ENCODE measurements at regions not wholly inside any gene's neighbourhood (a gene's known extent, or its start where the extent isn't known, plus 50 kb on each side); places are given as distances from the start of the nearest gene placed in this dataset.

- no peaks in the 10 kb centered on the region for H3K36me3 ChIP-seq (ENCODE audit: low read length)
- no peaks in the 10 kb centered on the region for H3F3A ChIP-seq (ENCODE audit: insufficient read depth)
- H3K4me3 ChIP-seq (ENCODE audit: insufficient read depth, low read length, poor library complexity, severe bottlenecking) = no peak overlapping the region
- no peaks in the 10 kb centered on the region for H3K9me2 ChIP-seq (replicated peaks; ENCODE audit: insufficient read depth, low read length)
- no peaks in the 10 kb centered on the region for H4K20me1 ChIP-seq (ENCODE audit: low read depth, low read length)
- no peak overlapping the region for H3K9ac ChIP-seq (ENCODE audit: low read length)
- no peak overlapping the region for H3K27ac ChIP-seq (ENCODE audit: low read depth, low read length)
- H3K4me2 ChIP-seq (ENCODE audit: low read depth, low read length, poor library complexity, severe bottlenecking) = no peak overlapping the region
- H3K27me3 ChIP-seq (ENCODE audit: low read length) = no peaks in the 10 kb centered on the region
- no peak overlapping the region for H2AFZ ChIP-seq (ENCODE audit: low read depth, low read length, severe bottlenecking)
- TF ChIP-seq CTCF (IDR thresholded peaks at IDR 0.05; ENCODE audit: insufficient read depth, low read length, poor library complexity, severe bottlenecking) (no peak), EZH2phosphoT487 (conservative IDR thresholded peaks at IDR 0.05; ENCODE audit: low read length) (no peak)
- no peaks in the 10 kb centered on the region for H3K9me3 ChIP-seq (ENCODE audit: insufficient read depth, low read length)
- no peaks in the 10 kb centered on the region for H3K79me2 ChIP-seq (ENCODE audit: insufficient read depth, low read length)
These were observed 79.8 kb upstream of the SCAF8 start for GRCh38 chr6:154653385-154653784.

- Histone ChIP-seq H3K9me2 (replicated peaks; ENCODE audit: insufficient read depth, low read length) (no peaks in the 10 kb centered on the region), H3K36me3 (ENCODE audit: low read length) (no peaks in the 10 kb centered on the region), H3K4me3 (ENCODE audit: insufficient read depth, low read length, poor library complexity, severe bottlenecking) (no peak overlapping the region), H3K79me2 (ENCODE audit: insufficient read depth, low read length) (no peaks in the 10 kb centered on the region), H4K20me1 (ENCODE audit: low read depth, low read length) (no peaks in the 10 kb centered on the region), H3K9ac (ENCODE audit: low read length) (no peak overlapping the region), H3F3A (ENCODE audit: insufficient read depth) (no peaks in the 10 kb centered on the region), H3K27ac (ENCODE audit: low read depth, low read length) (no peak overlapping the region), H3K9me3 (ENCODE audit: insufficient read depth, low read length) (no peaks in the 10 kb centered on the region), H2AFZ (ENCODE audit: low read depth, low read length, severe bottlenecking) (no peak overlapping the region), H3K4me2 (ENCODE audit: low read depth, low read length, poor library complexity, severe bottlenecking) (no peak overlapping the region), H3K27me3 (ENCODE audit: low read length) (no peaks in the 10 kb centered on the region)
- TF ChIP-seq EZH2phosphoT487 (conservative IDR thresholded peaks at IDR 0.05; ENCODE audit: low read length) = no peak
- TF ChIP-seq CTCF (IDR thresholded peaks at IDR 0.05; ENCODE audit: insufficient read depth, low read length, poor library complexity, severe bottlenecking) = no peak
These were observed 79.4 kb upstream of the SCAF8 start for GRCh38 chr6:154653853-154654252.

- Histone ChIP-seq H3F3A (ENCODE audit: insufficient read depth) (no peaks in the 10 kb centered on the region), H3K27ac (ENCODE audit: low read depth, low read length) (no peak overlapping the region), H2AFZ (ENCODE audit: low read depth, low read length, severe bottlenecking) (no peak overlapping the region), H3K4me2 (ENCODE audit: low read depth, low read length, poor library complexity, severe bottlenecking) (no peak overlapping the region), H3K9me2 (replicated peaks; ENCODE audit: insufficient read depth, low read length) (no peaks in the 10 kb centered on the region), H3K4me3 (ENCODE audit: insufficient read depth, low read length, poor library complexity, severe bottlenecking) (no peak overlapping the region), H3K36me3 (ENCODE audit: low read length) (no peaks in the 10 kb centered on the region), H3K79me2 (ENCODE audit: insufficient read depth, low read length) (no peaks in the 10 kb centered on the region), H4K20me1 (ENCODE audit: low read depth, low read length) (no peaks in the 10 kb centered on the region), H3K9ac (ENCODE audit: low read length) (no peak overlapping the region), H3K27me3 (ENCODE audit: low read length) (no peaks in the 10 kb centered on the region), H3K9me3 (ENCODE audit: insufficient read depth, low read length) (no peaks in the 10 kb centered on the region)
- TF ChIP-seq CTCF (IDR thresholded peaks at IDR 0.05; ENCODE audit: insufficient read depth, low read length, poor library complexity, severe bottlenecking) = no peak
These were observed 76.6 kb upstream of the SCAF8 start for GRCh38 chr6:154656660-154657059.

GRCh38 chr6:154661768-154662167 is 71.4 kb upstream of the SCAF8 start:
- H3F3A ChIP-seq (ENCODE audit: insufficient read depth) = no peaks in the 10 kb centered on the region
- no peaks in the 10 kb centered on the region for H3K9me3 ChIP-seq (ENCODE audit: insufficient read depth, low read length)
- no peak overlapping the region for H2AFZ ChIP-seq (ENCODE audit: low read depth, low read length, severe bottlenecking)
- H3K9me2 ChIP-seq (replicated peaks; ENCODE audit: insufficient read depth, low read length) = no peaks in the 10 kb centered on the region
- H3K79me2 ChIP-seq (ENCODE audit: insufficient read depth, low read length) = no peaks in the 10 kb centered on the region
- H3K36me3 ChIP-seq (ENCODE audit: low read length) = no peaks in the 10 kb centered on the region
- no peaks in the 10 kb centered on the region for H4K20me1 ChIP-seq (ENCODE audit: low read depth, low read length)
- no peaks in the 10 kb centered on the region for H3K27me3 ChIP-seq (ENCODE audit: low read length)
- H3K4me3 ChIP-seq (ENCODE audit: insufficient read depth, low read length, poor library complexity, severe bottlenecking) = no peak overlapping the region
- TF ChIP-seq CTCF (IDR thresholded peaks at IDR 0.05; ENCODE audit: insufficient read depth, low read length, poor library complexity, severe bottlenecking) (no peak), EZH2phosphoT487 (conservative IDR thresholded peaks at IDR 0.05; ENCODE audit: low read length) (no peak)
- H3K27ac ChIP-seq (ENCODE audit: low read depth, low read length) = no peak overlapping the region
- H3K9ac ChIP-seq (ENCODE audit: low read length) = no peak overlapping the region
- no peak overlapping the region for H3K4me2 ChIP-seq (ENCODE audit: low read depth, low read length, poor library complexity, severe bottlenecking)
